HCT116 (cell line): ENCODE measurements at regions not wholly inside any gene's neighbourhood (a gene's known extent, or its start where the extent isn't known, plus 50 kb on each side); places are given as distances from the start of the nearest gene placed in this dataset.

ENCODE experiments used
- CEBPB ChIP-seq: IDR thresholded peaks from 2 replicates; pipeline ENCODE4 v1.6.1; 2012; ENCODE audit warnings: low read depth
- CTCF ChIP-seq, 3 experiments: fragments of 200-600 bp in 1 of 3; sonication (generic) in 1 of 3; IDR thresholded peaks in 2 of 3; conservative IDR thresholded peaks in 1 of 3; 2 replicates each; pipeline ENCODE4 v1.5.1; 2012 to 2017; ENCODE audit warnings: low read depth in 2 of 3, low read length in 2 of 3, antibody characterized with exemption in 1 of 3, borderline replicate concordance in 1 of 3, control low read depth in 1 of 3, mild to moderate bottlenecking in 1 of 3, mixed read lengths in 1 of 3, mixed run types in 1 of 3, moderate library complexity in 1 of 3; ENCODE audit not compliant: insufficient read depth in 1 of 3
- EZH2phosphoT487 ChIP-seq: fragments of 200-600 bp; IDR thresholded peaks from 2 replicates; pipeline ENCODE4 v1.6.1; 2018; ENCODE audit warnings: antibody characterized with exemption, borderline replicate concordance
- POLR2A ChIP-seq: IDR thresholded peaks from 2 replicates; pipeline ENCODE4 v1.7.0; 2011; ENCODE audit warnings: borderline replicate concordance; ENCODE audit not compliant: insufficient read depth, insufficient read length; ENCODE audit errors: extremely low read depth
- SP1 ChIP-seq: IDR thresholded peaks from 2 replicates; pipeline ENCODE4 v1.6.1; 2012; ENCODE audit warnings: low read depth
- YY1 ChIP-seq: IDR thresholded peaks from 2 replicates; pipeline ENCODE4 v1.6.1; 2011; ENCODE audit warnings: low read length, low read depth, moderate library complexity, mild to moderate bottlenecking; ENCODE audit not compliant: insufficient replicate concordance; ENCODE audit errors: extremely low read depth
- ZFX ChIP-seq: fragments of 450-650 bp; IDR thresholded peaks from 2 replicates; pipeline ENCODE4 v1.6.1; 2017
- ZNF274 ChIP-seq: fragments of 200-500 bp; sonication (Bioruptor generic); IDR thresholded peaks from 2 replicates; pipeline ENCODE4 v1.6.1; 2014; ENCODE audit warnings: mild to moderate bottlenecking, low read depth, low read length, inconsistent platforms
- TF ChIP-seq, protein P1 (sequence below): IDR thresholded peaks from 2 replicates; pipeline ENCODE4 v1.6.1; 2012

- TF ChIP-seq CTCF (IDR thresholded peaks at IDR 0.05 in 2 of 3, conservative IDR thresholded peaks at IDR 0.05 in 1 of 3; ENCODE audit: borderline replicate concordance in 1 of 3, insufficient read depth in 1 of 3, low read depth in 2 of 3, low read length in 2 of 3) (no peak), SP1 (no peak), EZH2phosphoT487 (no peak), POLR2A (no peak), CEBPB (no peak), ZFX (no peak), YY1 (no peak), ZNF274 (no peak)
- TF ChIP-seq, protein P1, sequence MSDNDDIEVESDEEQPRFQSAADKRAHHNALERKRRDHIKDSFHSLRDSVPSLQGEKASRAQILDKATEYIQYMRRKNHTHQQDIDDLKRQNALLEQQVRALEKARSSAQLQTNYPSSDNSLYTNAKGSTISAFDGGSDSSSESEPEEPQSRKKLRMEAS, result no peak
Observed at GRCh38 chr1:184152974-184153373, 101.4 kb downstream of the TSEN15 start.
